ENCODE measurements at regions not wholly inside any gene's neighbourhood (a gene's known extent, or its start where the extent isn't known, plus 50 kb on each side); places are given as distances from the start of the nearest gene placed in this dataset.

GRCh38 chr1:69278923-69279322 lies 288.8 kb upstream of the LRRC7 start:
- no peak for TF ChIP-seq CTCF (IDR thresholded peaks at IDR 0.05; ENCODE audit: low read depth, low read length, missing input control)
- TF ChIP-seq YY1 (IDR thresholded peaks at IDR 0.05) = no peak
